Endodermal cell (in vitro differentiated cells): ENCODE measurements at regions not wholly inside any gene's neighbourhood (a gene's known extent, or its start where the extent isn't known, plus 50 kb on each side); places are given as distances from the start of the nearest gene placed in this dataset.

Experiments
- DNase-seq: peaks from one replicate; pipeline ENCODE4 v3.0.0-alpha.2; 2017
- H3K27ac ChIP-seq: 2 replicates; pipeline ENCODE4 v1.5.1; 2013; ENCODE audit warnings: mild to moderate bottlenecking, low read depth, low read length, moderate library complexity
- H3K27me3 ChIP-seq: 2 replicates; pipeline ENCODE4 v1.6.1; 2013; ENCODE audit warnings: mild to moderate bottlenecking, low read length, moderate library complexity; ENCODE audit not compliant: insufficient read depth, control insufficient read depth, poor library complexity, severe bottlenecking
- H3K36me3 ChIP-seq: 2 replicates; pipeline ENCODE4 v1.7.0; 2013; ENCODE audit warnings: mild to moderate bottlenecking, low read length, moderate library complexity; ENCODE audit not compliant: control insufficient read depth, insufficient read depth
- H3K4me1 ChIP-seq: one replicate; pipeline ENCODE4 v1.7.0; 2013; ENCODE audit warnings: low read length; ENCODE audit not compliant: control insufficient read depth, insufficient read depth
- H3K4me3 ChIP-seq: 2 replicates; pipeline ENCODE4 v1.5.1; 2013; ENCODE audit warnings: mild to moderate bottlenecking, low read length, moderate library complexity
- H3K9ac ChIP-seq: 2 replicates; pipeline ENCODE4 v1.6.1; 2013; ENCODE audit warnings: mild to moderate bottlenecking, low read length, moderate library complexity; ENCODE audit not compliant: poor library complexity, severe bottlenecking; ENCODE audit errors: extremely low read depth
- H3K9me3 ChIP-seq: 2 replicates; pipeline ENCODE4 v1.6.1; 2013; ENCODE audit warnings: mild to moderate bottlenecking, low read length, moderate library complexity; ENCODE audit not compliant: control insufficient read depth
- H3K27ac Mint-ChIP-seq: 2 replicates; pipeline ENCODE4 v1.8.0; 2020; ENCODE audit warnings: mixed read lengths
- H3K27me3 Mint-ChIP-seq: 2 replicates; pipeline ENCODE4 v1.8.0; 2021; ENCODE audit warnings: mild to moderate bottlenecking, mixed read lengths; ENCODE audit not compliant: insufficient read depth
- H3K36me3 Mint-ChIP-seq: 2 replicates; pipeline ENCODE4 v1.8.0; 2020; ENCODE audit warnings: low read depth, mixed read lengths
- H3K4me1 Mint-ChIP-seq: 2 replicates; pipeline ENCODE4 v1.8.0; 2020; ENCODE audit warnings: mixed read lengths
- H3K4me3 Mint-ChIP-seq: 2 replicates; pipeline ENCODE4 v1.8.0; 2020; ENCODE audit warnings: mild to moderate bottlenecking, moderate library complexity, mixed read lengths
- H3K9me3 Mint-ChIP-seq: 2 replicates; pipeline ENCODE4 v1.8.0; 2020; ENCODE audit warnings: mild to moderate bottlenecking, mixed read lengths
- CTCF ChIP-seq: fragments of 200-600 bp; sonication (generic); conservative IDR thresholded peaks from 2 replicates; pipeline ENCODE4 v1.5.0; 2021; ENCODE audit warnings: antibody characterized with exemption, mild to moderate bottlenecking
- WGBS, 2 experiments: methylation state at CpG; one replicate each; pipeline versions ENCODE4 v1.1.5 to v1.1.7; 2013; ENCODE audit warnings: missing lambda C conversion rate in 2 of 2, mixed read lengths in 1 of 2; ENCODE audit not compliant: insufficient coverage in 1 of 2, insufficient read length in 1 of 2; 5-methylcytosine and 5-hydroxymethylcytosine counted together

- TF ChIP-seq CTCF: no peak
- Histone ChIP-seq H3K9ac (no peak overlapping the region), H3K27me3 (no peaks in the 10 kb centered on the region), H3K4me3 (no peak overlapping the region), H3K27ac (no peak overlapping the region), H3K9me3 (no peaks in the 10 kb centered on the region), H3K4me1 (no peaks in the 10 kb centered on the region), H3K36me3 (no peaks in the 10 kb centered on the region)
- Mint-ChIP-seq H3K4me3 (no peak overlapping the region), H3K27ac (no peak overlapping the region), H3K36me3 (no peaks in the 10 kb centered on the region), H3K9me3 (no peaks in the 10 kb centered on the region), H3K27me3 (no peaks in the 10 kb centered on the region), H3K4me1 (peaks cover 14% of the 10 kb centered on the region)
- 93 to 100% methylated on average over 3 of the region's 3 CpGs for WGBS, 2 experiments
- DNase-seq: no peak
Measured at GRCh38 chr5:142498298-142498697, 173.5 kb upstream of the SPRY4 start.

- Histone ChIP-seq H3K9ac (no peak overlapping the region), H3K36me3 (no peaks in the 10 kb centered on the region), H3K27me3 (no peaks in the 10 kb centered on the region), H3K27ac (no peak overlapping the region), H3K4me3 (no peak overlapping the region), H3K9me3 (no peaks in the 10 kb centered on the region), H3K4me1 (peaks cover 11% of the 10 kb centered on the region)
- Mint-ChIP-seq H3K27me3 (no peaks in the 10 kb centered on the region), H3K36me3 (no peaks in the 10 kb centered on the region), H3K4me1 (peaks cover 33% of the 10 kb centered on the region), H3K9me3 (no peaks in the 10 kb centered on the region), H3K4me3 (no peak overlapping the region), H3K27ac (no peak overlapping the region)
- 91 to 100% methylated on average over 1 to 2 of the region's 2 CpGs for WGBS, 2 experiments
- no peak for DNase-seq
- no peak for TF ChIP-seq CTCF
Measured at GRCh38 chr5:142495531-142495930, 170.7 kb upstream of the SPRY4 start.

GRCh38 chr5:142493875-142494518 lies 169.2 kb upstream of the SPRY4 start:
- Mint-ChIP-seq H3K4me3 (no peak overlapping the region), H3K27me3 (no peaks in the 10 kb centered on the region), H3K36me3 (no peaks in the 10 kb centered on the region), H3K27ac (no peak overlapping the region), H3K9me3 (no peaks in the 10 kb centered on the region), H3K4me1 (peaks cover 21% of the 10 kb centered on the region)
- Histone ChIP-seq H3K9me3 (no peaks in the 10 kb centered on the region), H3K27me3 (no peaks in the 10 kb centered on the region), H3K27ac (no peak overlapping the region), H3K4me1 (peaks cover 11% of the 10 kb centered on the region), H3K9ac (no peak overlapping the region), H3K4me3 (no peak overlapping the region), H3K36me3 (no peaks in the 10 kb centered on the region)
- DNase-seq: no peak
- TF ChIP-seq CTCF: no peak
- WGBS, 2 experiments: 83 to 87% methylated on average over 5 to 8 of the region's 9 CpGs
